SU-DHL-6 (cell line): ENCODE measurements at regions not wholly inside any gene's neighbourhood (a gene's known extent, or its start where the extent isn't known, plus 50 kb on each side); places are given as distances from the start of the nearest gene placed in this dataset.

Source experiments
- H2AFZ ChIP-seq: fragments of 200-600 bp; sonication (generic); 2 replicates; pipeline ENCODE4 v1.6.1; 2014; ENCODE audit warnings: low read depth, mild to moderate bottlenecking, moderate library complexity, mixed read lengths, antibody characterized with exemption, low read length; ENCODE audit not compliant: severe bottlenecking
- H3F3A ChIP-seq: fragments of 200-600 bp; shearing (Covaris generic); 2 replicates; pipeline ENCODE4 v1.6.0; 2016; ENCODE audit warnings: antibody characterized with exemption, mild to moderate bottlenecking; ENCODE audit not compliant: insufficient read depth
- H3K27ac ChIP-seq: fragments of 200-600 bp; sonication (generic); 2 replicates; pipeline ENCODE4 v1.5.1; 2016; ENCODE audit warnings: low read depth, mild to moderate bottlenecking, low read length, moderate library complexity, mixed read lengths
- H3K27me3 ChIP-seq: fragments of 200-600 bp; sonication (generic), shearing (Covaris generic); 2 replicates; pipeline ENCODE4 v1.6.0; 2014; ENCODE audit warnings: mild to moderate bottlenecking, low read length
- H3K36me3 ChIP-seq: fragments of 200-600 bp; sonication (generic); 2 replicates; pipeline ENCODE4 v1.6.1; 2014; ENCODE audit warnings: mild to moderate bottlenecking, low read length, mixed read lengths
- H3K4me2 ChIP-seq: fragments of 300-600, 200-600 bp; shearing (Covaris generic), sonication (generic); 2 replicates; pipeline ENCODE4 v1.6.0; 2014; ENCODE audit warnings: low read length, low read depth, mild to moderate bottlenecking; ENCODE audit not compliant: poor library complexity, severe bottlenecking
- H3K4me3 ChIP-seq: fragments of 200-600 bp; sonication (generic); 2 replicates; pipeline ENCODE4 v1.5.1; 2014; ENCODE audit warnings: antibody characterized with exemption, low read length, mild to moderate bottlenecking, mixed read lengths; ENCODE audit not compliant: insufficient read depth, poor library complexity, severe bottlenecking
- H3K79me2 ChIP-seq: fragments of 200-600 bp; sonication (generic); 2 replicates; pipeline ENCODE4 v1.6.1; 2014; ENCODE audit warnings: mild to moderate bottlenecking, low read length, moderate library complexity; ENCODE audit not compliant: insufficient read depth
- H3K9ac ChIP-seq: fragments of 200-600 bp; sonication (generic); 2 replicates; pipeline ENCODE4 v1.7.0; 2014; ENCODE audit warnings: mild to moderate bottlenecking, low read length
- H3K9me2 ChIP-seq: fragments of 200-600 bp; sonication (generic); replicated peaks from 2 replicates; pipeline ENCODE4 v1.6.1; 2014; ENCODE audit warnings: low read length; ENCODE audit not compliant: insufficient read depth
- H3K9me3 ChIP-seq: fragments of 200-600 bp; sonication (generic); 2 replicates; pipeline ENCODE4 v1.6.1; 2014; ENCODE audit warnings: low read length, mixed read lengths; ENCODE audit not compliant: insufficient read depth
- H4K20me1 ChIP-seq: fragments of 200-600 bp; sonication (generic); 2 replicates; pipeline ENCODE4 v1.6.1; 2014; ENCODE audit warnings: low read depth, mild to moderate bottlenecking, antibody characterized with exemption, low read length, moderate library complexity, mixed read lengths
- EZH2phosphoT487 ChIP-seq: fragments of 200-600 bp; sonication (generic), shearing (Covaris generic); conservative IDR thresholded peaks from 2 replicates; pipeline ENCODE4 v1.6.1; 2018; ENCODE audit warnings: mild to moderate bottlenecking, antibody characterized with exemption, low read length, moderate library complexity, mixed read lengths
- TF ChIP-seq, protein P1 (sequence below): fragments of 200-600 bp; sonication (generic); IDR thresholded peaks from one replicate; pipeline ENCODE4 v1.5.1; 2017; ENCODE audit warnings: antibody characterized with exemption, mild to moderate bottlenecking, low read length, moderate library complexity; ENCODE audit not compliant: insufficient read depth, poor library complexity, severe bottlenecking

- Histone ChIP-seq H3K79me2 (no peaks in the 10 kb centered on the region), H3K4me3 (no peak overlapping the region), H4K20me1 (no peaks in the 10 kb centered on the region), H3K36me3 (no peaks in the 10 kb centered on the region), H3K27ac (no peak overlapping the region), H3K4me2 (no peak overlapping the region), H2AFZ (no peak overlapping the region), H3F3A (no peaks in the 10 kb centered on the region), H3K9ac (no peak overlapping the region), H3K9me3 (no peaks in the 10 kb centered on the region), H3K9me2 (no peaks in the 10 kb centered on the region), H3K27me3 (no peaks in the 10 kb centered on the region)
- TF ChIP-seq, protein P1, sequence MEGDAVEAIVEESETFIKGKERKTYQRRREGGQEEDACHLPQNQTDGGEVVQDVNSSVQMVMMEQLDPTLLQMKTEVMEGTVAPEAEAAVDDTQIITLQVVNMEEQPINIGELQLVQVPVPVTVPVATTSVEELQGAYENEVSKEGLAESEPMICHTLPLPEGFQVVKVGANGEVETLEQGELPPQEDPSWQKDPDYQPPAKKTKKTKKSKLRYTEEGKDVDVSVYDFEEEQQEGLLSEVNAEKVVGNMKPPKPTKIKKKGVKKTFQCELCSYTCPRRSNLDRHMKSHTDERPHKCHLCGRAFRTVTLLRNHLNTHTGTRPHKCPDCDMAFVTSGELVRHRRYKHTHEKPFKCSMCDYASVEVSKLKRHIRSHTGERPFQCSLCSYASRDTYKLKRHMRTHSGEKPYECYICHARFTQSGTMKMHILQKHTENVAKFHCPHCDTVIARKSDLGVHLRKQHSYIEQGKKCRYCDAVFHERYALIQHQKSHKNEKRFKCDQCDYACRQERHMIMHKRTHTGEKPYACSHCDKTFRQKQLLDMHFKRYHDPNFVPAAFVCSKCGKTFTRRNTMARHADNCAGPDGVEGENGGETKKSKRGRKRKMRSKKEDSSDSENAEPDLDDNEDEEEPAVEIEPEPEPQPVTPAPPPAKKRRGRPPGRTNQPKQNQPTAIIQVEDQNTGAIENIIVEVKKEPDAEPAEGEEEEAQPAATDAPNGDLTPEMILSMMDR, result no peak
- no peak for TF ChIP-seq EZH2phosphoT487
These were observed 193.9 kb upstream of the TPM1 start for GRCh38 chr15:62848632-62849050.

DNA sequence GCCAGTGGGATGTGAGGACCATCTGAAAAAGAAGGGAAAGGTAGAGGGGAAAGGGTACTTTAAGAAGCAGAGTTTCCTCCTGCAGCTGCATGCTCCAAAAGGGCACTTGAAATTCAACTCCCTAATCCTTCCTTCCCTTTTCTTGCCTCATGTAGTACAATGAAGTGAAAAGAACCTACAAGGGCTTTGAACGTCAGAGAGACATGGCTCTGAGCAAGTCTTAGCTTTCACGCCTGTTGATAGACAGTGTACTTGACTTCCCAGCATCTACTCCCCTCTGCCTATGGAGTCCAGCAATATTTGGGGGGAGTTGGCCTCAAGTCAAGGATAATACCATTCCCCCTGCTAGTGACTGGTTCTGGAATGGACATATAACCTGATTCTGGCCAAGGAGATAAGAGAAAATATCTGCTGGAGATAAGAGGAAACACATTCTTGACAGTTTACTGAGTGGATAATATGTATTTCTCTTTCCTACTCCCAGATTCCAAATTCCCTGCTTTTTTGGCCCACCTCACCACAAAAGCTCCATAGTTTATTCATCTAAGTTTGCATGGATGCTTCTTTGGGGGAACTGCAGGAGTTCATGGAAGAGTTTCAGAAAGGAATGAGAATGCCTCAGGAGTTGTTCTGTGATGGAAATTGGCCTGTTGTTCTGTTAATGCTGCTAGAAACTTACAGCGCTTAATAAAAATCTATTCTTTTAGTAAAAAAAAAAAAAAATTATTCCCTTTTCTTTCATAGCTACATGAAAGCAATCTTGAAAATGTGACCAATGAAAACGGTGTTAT, 193.0 kb upstream of the TPM1 start:
- Histone ChIP-seq H3K4me2 (no peak overlapping the region), H2AFZ (no peak overlapping the region), H4K20me1 (no peaks in the 10 kb centered on the region), H3K9me2 (no peaks in the 10 kb centered on the region), H3K36me3 (no peaks in the 10 kb centered on the region), H3K9ac (no peak overlapping the region), H3K79me2 (no peaks in the 10 kb centered on the region), H3F3A (no peaks in the 10 kb centered on the region), H3K9me3 (no peaks in the 10 kb centered on the region), H3K27me3 (no peaks in the 10 kb centered on the region), H3K27ac (no peak overlapping the region), H3K4me3 (no peak overlapping the region)
- TF ChIP-seq, protein P1, result no peak
- no peak for TF ChIP-seq EZH2phosphoT487

DNA sequence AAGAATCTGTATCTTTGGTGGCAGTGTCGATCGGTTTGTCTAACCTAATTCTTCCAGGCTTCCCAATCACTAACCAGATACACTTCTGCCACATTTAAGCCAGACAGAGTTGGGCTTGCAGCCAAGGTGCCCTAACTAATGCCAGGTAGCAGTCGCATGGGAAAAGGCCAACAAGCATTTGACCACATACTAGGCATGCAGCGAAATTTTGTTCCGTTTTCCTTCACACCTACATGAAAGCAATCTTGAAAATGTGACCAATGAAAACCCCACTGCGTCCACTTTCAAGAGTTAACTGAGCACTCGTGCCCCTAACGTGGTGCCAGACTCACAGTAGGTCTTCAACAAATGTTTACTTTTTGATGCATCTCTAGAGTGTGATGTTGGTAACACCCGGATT, 192.2 kb upstream of the TPM1 start:
- Histone ChIP-seq H3K27me3 (no peaks in the 10 kb centered on the region), H4K20me1 (no peaks in the 10 kb centered on the region), H3K9ac (no peak overlapping the region), H3K4me2 (no peak overlapping the region), H3K79me2 (no peaks in the 10 kb centered on the region), H3K9me2 (no peaks in the 10 kb centered on the region), H3K36me3 (no peaks in the 10 kb centered on the region), H3K27ac (no peak overlapping the region), H3K9me3 (no peaks in the 10 kb centered on the region), H3K4me3 (no peak overlapping the region), H2AFZ (no peak overlapping the region), H3F3A (no peaks in the 10 kb centered on the region)
- no peak for TF ChIP-seq EZH2phosphoT487
- TF ChIP-seq, protein P1, result no peak
